KMS-11 (cell line): ENCODE measurements at regions not wholly inside any gene's neighbourhood (a gene's known extent, or its start where the extent isn't known, plus 50 kb on each side); places are given as distances from the start of the nearest gene placed in this dataset.

Experiments
- H2AFZ ChIP-seq: fragments of 200-600 bp; sonication (generic); 2 replicates; pipeline ENCODE4 v1.6.1; 2016; ENCODE audit warnings: antibody characterized with exemption, mixed run types, low read depth
- H3K27ac ChIP-seq: fragments of 200-600 bp; sonication (generic); 2 replicates; pipeline ENCODE4 v1.6.1; 2016; ENCODE audit warnings: mild to moderate bottlenecking, mixed run types
- H3K27me3 ChIP-seq: fragments of 200-600 bp; sonication (generic); 2 replicates; pipeline ENCODE4 v1.6.1; 2017; ENCODE audit warnings: mild to moderate bottlenecking, low read depth, mixed run types, moderate library complexity; ENCODE audit not compliant: insufficient read depth
- H3K36me3 ChIP-seq: fragments of 200-600 bp; sonication (generic); 2 replicates; pipeline ENCODE4 v1.6.1; 2017; ENCODE audit warnings: mild to moderate bottlenecking, mixed run types; ENCODE audit not compliant: insufficient read depth
- H3K4me1 ChIP-seq: fragments of 200-600 bp; sonication (generic); 2 replicates; pipeline ENCODE4 v1.6.1; 2016; ENCODE audit warnings: mild to moderate bottlenecking, low read depth, mixed run types; ENCODE audit not compliant: poor library complexity, severe bottlenecking
- H3K4me2 ChIP-seq: fragments of 200-600 bp; sonication (generic); 2 replicates; pipeline ENCODE4 v1.7.0; 2016; ENCODE audit warnings: mild to moderate bottlenecking, mixed run types
- H3K4me3 ChIP-seq: fragments of 200-600 bp; sonication (generic); IDR thresholded peaks from 2 replicates; pipeline ENCODE4 v1.6.1; 2017; ENCODE audit warnings: low read depth, low read length, mixed read lengths; ENCODE audit not compliant: insufficient read depth
- H3K79me2 ChIP-seq: fragments of 200-600 bp; sonication (generic); 2 replicates; pipeline ENCODE4 v1.6.1; 2016; ENCODE audit warnings: low read depth, mixed run types; ENCODE audit not compliant: insufficient read depth
- H3K9ac ChIP-seq: fragments of 200-600 bp; sonication (generic); 2 replicates; pipeline ENCODE4 v1.6.1; 2016; ENCODE audit warnings: mild to moderate bottlenecking, mixed run types
- H4K20me1 ChIP-seq: fragments of 200-600 bp; sonication (generic); 2 replicates; pipeline ENCODE4 v1.6.1; 2016; ENCODE audit warnings: mild to moderate bottlenecking, mixed run types; ENCODE audit not compliant: insufficient read depth
- CTCF ChIP-seq: fragments of 200-600 bp; sonication (generic); conservative IDR thresholded peaks from 2 replicates; pipeline ENCODE4 v1.6.1; 2017; ENCODE audit warnings: low read depth, mild to moderate bottlenecking, antibody characterized with exemption, low read length, moderate library complexity, mixed read lengths

- Histone ChIP-seq H3K4me1 (no peaks in the 10 kb centered on the region), H2AFZ (no peak overlapping the region), H3K4me2 (no peak overlapping the region), H3K79me2 (no peaks in the 10 kb centered on the region), H3K27me3 (no peaks in the 10 kb centered on the region), H3K9ac (no peak overlapping the region), H3K4me3 (no peak overlapping the region), H3K27ac (no peak overlapping the region), H3K36me3 (no peaks in the 10 kb centered on the region), H4K20me1 (no peaks in the 10 kb centered on the region)
- TF ChIP-seq CTCF = no peak
Observed at GRCh38 chr10:43707770-43708169, 59.1 kb upstream of the ZNF32 start.

- H3K4me1 ChIP-seq = no peaks in the 10 kb centered on the region
- no peaks in the 10 kb centered on the region for H3K36me3 ChIP-seq
- no peak overlapping the region for H2AFZ ChIP-seq
- H3K27me3 ChIP-seq = no peaks in the 10 kb centered on the region
- H3K4me3 ChIP-seq = no peak overlapping the region
- no peak overlapping the region for H3K4me2 ChIP-seq
- H3K79me2 ChIP-seq = no peaks in the 10 kb centered on the region
- no peaks in the 10 kb centered on the region for H4K20me1 ChIP-seq
- no peak overlapping the region for H3K27ac ChIP-seq
- TF ChIP-seq CTCF = no peak
- H3K9ac ChIP-seq = no peak overlapping the region
Observed at GRCh38 chr10:43706166-43706565, 57.5 kb upstream of the ZNF32 start.

- Histone ChIP-seq H3K4me3 (no peak overlapping the region), H3K27ac (no peak overlapping the region)
- TF ChIP-seq CTCF = no peak
Observed at GRCh38 chr10:43703286-43703685, 54.6 kb upstream of the ZNF32 start.

GRCh38 chr10:43702936-43703281 lies 54.2 kb upstream of the ZNF32 start:
- no peak for TF ChIP-seq CTCF
- Histone ChIP-seq H3K36me3 (no peaks in the 10 kb centered on the region), H3K27ac (no peak overlapping the region), H3K9ac (no peak overlapping the region), H3K27me3 (no peaks in the 10 kb centered on the region), H3K4me1 (no peaks in the 10 kb centered on the region), H4K20me1 (no peaks in the 10 kb centered on the region), H3K79me2 (no peaks in the 10 kb centered on the region), H3K4me3 (no peak overlapping the region), H3K4me2 (no peak overlapping the region), H2AFZ (no peak overlapping the region)

More at GRCh38 chr10:43703286-43703685, 54.6 kb upstream of the ZNF32 start:
- no peaks in the 10 kb centered on the region for H3K4me1 ChIP-seq
- H3K79me2 ChIP-seq = no peaks in the 10 kb centered on the region
- H3K36me3 ChIP-seq = no peaks in the 10 kb centered on the region
- no peak overlapping the region for H3K4me2 ChIP-seq
- H4K20me1 ChIP-seq = no peaks in the 10 kb centered on the region
- no peaks in the 10 kb centered on the region for H3K27me3 ChIP-seq
- no peak overlapping the region for H3K9ac ChIP-seq
- H2AFZ ChIP-seq = no peak overlapping the region
